ENCODE measurements at regions not wholly inside any gene's neighbourhood (a gene's known extent, or its start where the extent isn't known, plus 50 kb on each side); places are given as distances from the start of the nearest gene placed in this dataset.

DNA sequence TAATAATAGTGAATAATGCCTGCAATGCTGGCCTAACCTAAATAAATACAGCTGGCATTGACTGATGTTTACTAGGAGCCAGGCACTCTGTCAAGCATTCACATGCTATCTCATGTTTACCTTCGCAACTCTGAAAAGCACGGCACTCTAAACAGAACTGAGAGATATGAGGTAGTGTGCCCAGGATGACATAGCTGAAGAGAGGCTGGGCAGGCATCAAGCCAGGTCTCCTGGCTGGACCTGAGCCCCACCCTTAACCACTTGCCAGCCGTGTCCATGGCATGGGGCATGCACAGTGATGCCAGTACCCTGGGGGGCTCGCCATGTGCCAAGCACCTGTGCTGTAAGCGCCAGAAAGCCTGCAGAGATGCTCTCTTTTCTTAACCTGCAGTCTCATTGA lies 119.4 kb upstream of the MVB12B start:
- Histone ChIP-seq H3K27ac (ENCODE audit: low read length in 2 of 2) (no peak overlapping the region), H3K36me3 (replicated peaks in 1 of 2; ENCODE audit: control extremely low read depth in 1 of 2, control insufficient read depth in 1 of 2, extremely low read depth in 1 of 2, insufficient read depth in 2 of 2, low read length in 1 of 2) (no peaks in the 10 kb centered on the region), H2AFZ (ENCODE audit: insufficient read depth, low read depth, low read length, poor library complexity, severe bottlenecking) (no peak overlapping the region), H3K79me2 (ENCODE audit: control insufficient read depth, insufficient read depth, low read length) (no peaks in the 10 kb centered on the region), H4K20me1 (ENCODE audit: control insufficient read depth, insufficient read depth, low read length, poor library complexity, severe bottlenecking) (no peaks in the 10 kb centered on the region), H3K4me2 (replicated peaks; ENCODE audit: low read depth, low read length, poor library complexity, severe bottlenecking) (no peak overlapping the region), H3K4me1 (ENCODE audit: control insufficient read depth in 2 of 2, insufficient read depth in 2 of 2, low read length in 2 of 2) (peaks cover 10 to 13% of the 10 kb centered on the region in 2 donors), H3K27me3 (replicated peaks in 1 of 4; ENCODE audit: control extremely low read depth in 1 of 4, control insufficient read depth in 3 of 4, insufficient read depth in 4 of 4, low read length in 3 of 4) (peaks cover 0 to 8% (median 5%) of the 10 kb centered on the region in 4 experiments), H3K9ac (ENCODE audit: low read length) (no peak overlapping the region), H3K9me3 (ENCODE audit: control extremely low read depth in 1 of 3, control insufficient read depth in 2 of 3, insufficient read depth in 1 of 3, low read length in 2 of 3) (peaks cover 0 to 22% (median 0%) of the 10 kb centered on the region in 3 donors), H3K4me3 (ENCODE audit: control extremely low read depth in 1 of 5, extremely low read depth in 1 of 5, insufficient read depth in 1 of 5, low read depth in 2 of 5, low read length in 4 of 5) (no peak overlapping the region)
- TF ChIP-seq, protein P1, sequence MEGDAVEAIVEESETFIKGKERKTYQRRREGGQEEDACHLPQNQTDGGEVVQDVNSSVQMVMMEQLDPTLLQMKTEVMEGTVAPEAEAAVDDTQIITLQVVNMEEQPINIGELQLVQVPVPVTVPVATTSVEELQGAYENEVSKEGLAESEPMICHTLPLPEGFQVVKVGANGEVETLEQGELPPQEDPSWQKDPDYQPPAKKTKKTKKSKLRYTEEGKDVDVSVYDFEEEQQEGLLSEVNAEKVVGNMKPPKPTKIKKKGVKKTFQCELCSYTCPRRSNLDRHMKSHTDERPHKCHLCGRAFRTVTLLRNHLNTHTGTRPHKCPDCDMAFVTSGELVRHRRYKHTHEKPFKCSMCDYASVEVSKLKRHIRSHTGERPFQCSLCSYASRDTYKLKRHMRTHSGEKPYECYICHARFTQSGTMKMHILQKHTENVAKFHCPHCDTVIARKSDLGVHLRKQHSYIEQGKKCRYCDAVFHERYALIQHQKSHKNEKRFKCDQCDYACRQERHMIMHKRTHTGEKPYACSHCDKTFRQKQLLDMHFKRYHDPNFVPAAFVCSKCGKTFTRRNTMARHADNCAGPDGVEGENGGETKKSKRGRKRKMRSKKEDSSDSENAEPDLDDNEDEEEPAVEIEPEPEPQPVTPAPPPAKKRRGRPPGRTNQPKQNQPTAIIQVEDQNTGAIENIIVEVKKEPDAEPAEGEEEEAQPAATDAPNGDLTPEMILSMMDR (IDR thresholded peaks at IDR 0.05), result no peak
- no peak for TF ChIP-seq EZH2 (IDR thresholded peaks at IDR 0.05; ENCODE audit: borderline replicate concordance, insufficient read depth, low read depth, low read length, poor library complexity, severe bottlenecking)
- Mint-ChIP-seq H3K9me3 (ENCODE audit: insufficient read depth) (no peaks in the 10 kb centered on the region), H3K27me3 (peaks cover 28% of the 10 kb centered on the region), H3K27ac (no peak overlapping the region), H3K4me3 (no peak overlapping the region), H3K4me1 (no peaks in the 10 kb centered on the region)
- ChIA-PET POLR2A (no interaction called here), CTCF (interaction anchor here (0.6 kb wide), 1 partner anchor 360 kb away, joined by 3 read pairs; no protein-coding TSS in a partner anchor)
- intact Hi-C loops (cut with micrococcal nuclease), result no loop called here
- DNase-seq (no peak), ATAC-seq (ENCODE audit: low read depth) (no peak)
- WGBS (ENCODE audit: insufficient coverage), result 97% methylated on average over 5 of the region's 5 CpGs

DNA sequence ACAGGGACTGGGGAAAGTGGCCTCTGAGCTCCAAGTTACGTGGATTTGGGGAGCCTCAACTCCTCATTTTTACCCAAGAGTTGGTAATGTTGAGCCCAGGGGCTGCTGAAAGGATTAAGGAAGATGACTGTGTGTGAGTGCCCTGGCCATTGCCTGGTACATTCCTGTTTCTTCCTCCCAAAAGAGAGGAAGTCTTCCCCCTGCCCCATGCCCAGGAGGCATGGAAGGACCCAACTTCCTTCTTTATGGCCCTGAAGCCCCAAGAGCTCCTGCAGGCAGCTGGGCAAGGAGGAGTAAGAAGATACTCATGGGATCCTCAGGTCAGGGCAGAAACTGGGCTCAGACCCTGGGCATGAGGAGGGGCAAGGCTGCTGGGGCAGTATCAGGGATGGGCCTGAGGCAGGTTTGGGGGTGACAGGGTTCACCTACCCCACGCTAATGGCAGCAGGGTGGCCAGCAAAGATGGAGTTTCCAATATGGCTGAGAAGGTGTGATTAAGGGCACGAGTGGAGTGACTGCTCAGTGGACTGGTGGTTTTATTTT lies 118.3 kb upstream of the MVB12B start:
- Histone ChIP-seq H3K79me2 (ENCODE audit: control insufficient read depth, insufficient read depth, low read length) (no peaks in the 10 kb centered on the region), H2AFZ (ENCODE audit: insufficient read depth, low read depth, low read length, poor library complexity, severe bottlenecking) (no peak overlapping the region), H3K27me3 (replicated peaks in 1 of 4; ENCODE audit: control extremely low read depth in 1 of 4, control insufficient read depth in 3 of 4, insufficient read depth in 4 of 4, low read length in 3 of 4) (peaks cover 0 to 5% (median 2%) of the 10 kb centered on the region in 4 experiments), H3K4me1 (ENCODE audit: control insufficient read depth in 2 of 2, insufficient read depth in 2 of 2, low read length in 2 of 2) (peaks cover 10 to 13% of the 10 kb centered on the region in 2 donors), H3K27ac (ENCODE audit: low read length in 2 of 2) (no peak overlapping the region), H3K9ac (ENCODE audit: low read length) (no peak overlapping the region), H3K4me3 (ENCODE audit: control extremely low read depth in 1 of 5, extremely low read depth in 1 of 5, insufficient read depth in 1 of 5, low read depth in 2 of 5, low read length in 4 of 5) (no peak overlapping the region), H4K20me1 (ENCODE audit: control insufficient read depth, insufficient read depth, low read length, poor library complexity, severe bottlenecking) (no peaks in the 10 kb centered on the region), H3K4me2 (replicated peaks; ENCODE audit: low read depth, low read length, poor library complexity, severe bottlenecking) (no peak overlapping the region), H3K36me3 (replicated peaks in 1 of 2; ENCODE audit: control extremely low read depth in 1 of 2, control insufficient read depth in 1 of 2, extremely low read depth in 1 of 2, insufficient read depth in 2 of 2, low read length in 1 of 2) (no peaks in the 10 kb centered on the region), H3K9me3 (ENCODE audit: control extremely low read depth in 1 of 3, control insufficient read depth in 2 of 3, insufficient read depth in 1 of 3, low read length in 2 of 3) (peaks cover 0 to 18% (median 6%) of the 10 kb centered on the region in 3 donors)
- H3K27ac Mint-ChIP-seq, result no peak overlapping the region
- POLR2A ChIA-PET, result no interaction called here
- no peaks in the 10 kb centered on the region for H3K9me3 Mint-ChIP-seq (ENCODE audit: insufficient read depth)
- 85% methylated on average over 2 of the region's 3 CpGs for WGBS (ENCODE audit: insufficient coverage)
- CTCF ChIA-PET, result interaction anchor here (0.9 kb wide), 1 partner anchor 801 kb away, joined by 3 read pairs; no protein-coding TSS in a partner anchor
- H3K4me3 Mint-ChIP-seq, result no peak overlapping the region
- intact Hi-C loops (cut with micrococcal nuclease), result no loop called here
- H3K27me3 Mint-ChIP-seq, result peaks cover 21% of the 10 kb centered on the region
- no peaks in the 10 kb centered on the region for H3K4me1 Mint-ChIP-seq
- ATAC-seq (ENCODE audit: low read depth), result no peak
- DNase-seq, result no peak
- TF ChIP-seq, protein P1 (IDR thresholded peaks at IDR 0.05), result no peak
- TF ChIP-seq EZH2 (IDR thresholded peaks at IDR 0.05; ENCODE audit: borderline replicate concordance, insufficient read depth, low read depth, low read length, poor library complexity, severe bottlenecking), result no peak
